Inflammatory macrophage treated with lipopolysaccharide for 4 hours (primary cell): ENCODE measurements at regions not wholly inside any gene's neighbourhood (a gene's known extent, or its start where the extent isn't known, plus 50 kb on each side); places are given as distances from the start of the nearest gene placed in this dataset.

Experiments used
- DNase-seq: peaks from one replicate; pipeline ENCODE4 v3.0.0-alpha.2; 2020

DNA sequence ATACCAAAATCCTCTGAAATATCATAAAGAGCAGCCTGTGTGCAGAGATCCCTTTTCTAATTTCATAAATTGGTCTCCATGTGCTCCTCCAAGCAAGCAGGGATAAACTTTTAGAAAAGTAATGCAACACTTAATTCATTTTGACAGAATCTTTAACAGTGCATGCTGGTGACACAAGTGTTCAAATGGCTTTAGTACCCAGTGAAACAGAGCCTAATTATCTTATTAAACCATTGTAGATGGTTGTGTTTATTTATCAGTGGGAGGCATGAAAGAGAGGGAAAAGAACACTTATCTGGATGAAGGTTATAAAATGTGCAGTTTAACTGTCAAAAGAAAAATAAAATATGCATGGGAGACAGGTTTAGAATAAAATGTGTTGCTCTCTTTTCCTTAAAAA lies 945.0 kb upstream of the PCDH20 start:
- no peak for DNase-seq

DNA sequence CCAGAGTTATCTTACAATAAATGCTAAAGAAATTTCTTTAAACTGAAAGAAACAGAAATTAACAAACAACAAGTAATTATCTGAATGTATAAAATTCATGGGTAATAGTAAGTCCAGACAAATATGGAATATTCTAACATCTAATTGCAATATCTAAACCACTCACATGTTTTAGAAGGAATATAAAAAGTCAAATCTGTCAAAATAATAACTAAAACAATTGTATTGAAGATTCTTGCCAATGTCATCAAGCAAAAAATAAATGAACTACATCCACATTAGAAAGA lies 942.9 kb upstream of the PCDH20 start:
- DNase-seq, result no peak

DNA sequence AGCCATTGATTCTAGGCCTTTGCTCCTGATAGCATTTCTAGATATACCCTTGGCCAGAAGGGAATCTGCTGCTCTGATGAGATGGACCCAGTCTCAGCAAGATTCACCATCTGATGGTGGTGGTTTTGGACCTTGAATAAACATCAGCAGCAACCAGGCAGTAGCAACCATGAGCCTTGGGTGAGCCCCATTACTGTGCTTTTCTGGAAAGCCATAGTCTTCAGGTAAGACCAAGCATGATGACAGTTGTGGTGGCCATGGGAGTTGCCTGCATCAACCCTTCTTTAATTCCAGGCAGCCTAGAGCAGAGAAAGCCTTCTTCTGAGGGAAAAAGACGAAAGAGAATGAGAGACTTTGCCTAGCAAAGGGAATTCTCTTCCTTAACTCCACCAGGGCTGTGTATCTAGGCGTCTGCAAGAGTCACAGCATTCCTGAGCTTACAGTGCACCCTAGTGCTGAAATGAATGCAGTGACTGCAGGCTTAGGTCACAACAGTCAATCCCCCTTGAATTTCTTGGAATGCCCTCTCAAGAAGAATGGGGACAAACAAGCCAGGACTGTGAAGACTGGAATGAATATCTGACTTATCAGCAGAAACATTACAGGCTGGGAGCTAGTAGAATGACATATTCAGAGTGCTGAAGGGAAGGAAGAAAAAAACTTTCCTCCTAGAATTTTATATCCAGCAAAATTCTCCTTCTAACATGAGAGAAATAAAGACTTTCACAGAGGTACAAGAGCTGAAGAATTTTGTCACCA lies 942.4 kb upstream of the PCDH20 start:
- DNase-seq, result no peak

DNA sequence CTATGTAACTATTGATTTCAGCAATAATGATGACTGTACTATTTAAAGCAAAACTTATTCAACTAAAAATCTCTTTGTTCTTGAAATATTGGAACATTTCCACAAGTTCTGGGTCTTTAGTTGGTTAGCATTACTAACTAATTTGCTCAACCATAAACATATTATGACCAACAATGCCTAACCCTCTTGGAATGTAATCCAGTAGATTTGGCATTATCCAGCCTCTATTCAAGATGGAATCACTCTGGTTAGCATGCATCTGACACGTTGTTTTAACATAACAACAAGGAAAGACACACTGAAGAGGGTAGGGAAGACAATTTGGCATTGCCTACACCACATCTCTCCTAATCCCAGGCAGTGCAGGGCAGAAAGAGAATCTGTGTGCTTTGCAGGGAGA lies 941.3 kb upstream of the PCDH20 start:
- no peak for DNase-seq

DNA sequence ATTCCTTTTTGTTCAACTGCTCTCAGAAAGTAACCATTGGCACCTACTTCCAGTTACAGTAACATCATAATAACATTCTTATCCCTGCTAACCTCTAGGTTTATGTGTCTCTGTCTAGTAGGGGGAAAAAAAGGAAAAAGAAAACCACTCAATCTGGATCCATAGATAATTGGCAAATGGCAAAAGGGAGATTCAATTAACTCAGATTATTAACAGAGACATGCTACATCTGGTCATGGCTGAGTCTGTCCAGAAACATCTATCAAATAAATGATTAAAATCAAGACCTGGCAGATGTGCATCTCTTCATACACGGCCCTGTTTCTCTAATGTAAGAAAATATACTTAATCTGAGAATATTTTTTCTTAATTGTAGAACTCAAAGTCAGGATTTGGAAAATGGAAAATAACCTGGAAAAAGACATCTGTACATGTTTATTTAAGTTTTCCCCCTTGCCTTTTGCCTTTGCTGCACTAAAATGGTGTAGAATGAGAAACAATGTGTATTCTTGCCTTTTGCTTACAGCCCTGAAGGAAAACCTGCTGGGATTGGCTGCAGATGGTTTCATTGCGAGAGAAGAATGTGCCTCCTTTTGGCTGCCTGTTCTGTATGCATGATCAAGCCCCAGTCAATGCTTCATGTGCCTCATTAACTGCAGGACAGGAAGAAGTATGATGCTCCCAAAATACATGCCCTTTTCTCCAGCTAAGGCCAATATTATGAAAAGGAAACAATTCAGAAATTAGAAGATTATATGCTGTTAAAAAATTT lies 921.6 kb upstream of the PCDH20 start:
- DNase-seq, result no peak

DNA sequence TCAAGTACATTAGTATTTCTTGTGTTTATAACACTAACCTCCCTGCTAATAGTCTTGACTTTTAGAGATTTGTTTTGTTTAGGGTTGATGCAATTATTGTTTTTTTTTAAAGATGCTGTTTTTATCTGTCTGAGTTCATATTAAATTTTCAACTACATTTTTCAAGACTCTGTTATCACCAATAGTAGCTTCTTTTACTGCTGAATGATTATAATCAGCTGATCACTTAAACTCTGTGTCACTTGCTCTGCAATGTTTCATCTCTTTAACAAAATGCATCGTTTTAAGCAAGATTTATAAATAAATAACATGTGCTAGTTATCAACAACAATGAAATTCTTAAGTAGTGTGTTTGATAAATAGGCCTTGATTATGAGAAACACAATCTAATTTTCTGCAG lies 920.9 kb upstream of the PCDH20 start:
- DNase-seq, result no peak

DNA sequence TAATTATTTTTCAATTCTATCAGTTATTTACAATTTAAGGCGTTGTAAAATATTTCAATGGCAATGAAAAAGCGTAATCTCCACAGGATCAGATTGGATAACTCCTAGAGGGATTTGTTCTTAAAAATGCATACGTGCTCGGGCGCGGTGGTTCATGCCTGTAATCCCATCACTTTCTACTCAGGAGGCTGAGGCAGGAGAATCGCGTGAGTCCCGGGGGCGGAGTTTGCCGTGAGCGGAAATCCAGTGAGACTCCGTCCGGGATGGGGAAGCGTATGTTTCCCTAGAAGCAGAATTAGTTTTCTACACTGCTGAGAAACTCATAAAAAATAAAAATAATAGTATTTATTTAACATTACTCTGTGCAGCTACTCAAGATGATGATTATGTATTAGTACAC lies 917.8 kb upstream of the PCDH20 start:
- DNase-seq, result no peak

DNA sequence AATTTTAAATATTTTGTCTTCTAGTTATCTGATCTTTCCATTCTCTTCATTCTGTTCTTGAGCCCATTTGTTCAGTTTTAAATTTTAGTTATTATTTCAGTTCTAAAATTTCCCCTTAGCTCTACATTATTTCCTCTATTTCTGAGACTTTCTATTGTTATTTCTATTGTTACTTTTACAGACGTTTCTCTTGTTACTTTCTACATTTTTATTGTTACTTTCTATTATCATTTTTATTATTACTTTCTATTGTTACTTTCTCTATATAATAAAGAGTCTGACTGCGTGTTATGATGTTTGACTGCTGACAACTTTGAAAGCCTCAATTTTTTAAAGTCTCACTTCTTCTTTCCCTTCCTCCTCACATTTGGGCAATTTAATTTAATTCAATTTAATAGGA lies 915.7 kb upstream of the PCDH20 start:
- DNase-seq, result no peak

DNA sequence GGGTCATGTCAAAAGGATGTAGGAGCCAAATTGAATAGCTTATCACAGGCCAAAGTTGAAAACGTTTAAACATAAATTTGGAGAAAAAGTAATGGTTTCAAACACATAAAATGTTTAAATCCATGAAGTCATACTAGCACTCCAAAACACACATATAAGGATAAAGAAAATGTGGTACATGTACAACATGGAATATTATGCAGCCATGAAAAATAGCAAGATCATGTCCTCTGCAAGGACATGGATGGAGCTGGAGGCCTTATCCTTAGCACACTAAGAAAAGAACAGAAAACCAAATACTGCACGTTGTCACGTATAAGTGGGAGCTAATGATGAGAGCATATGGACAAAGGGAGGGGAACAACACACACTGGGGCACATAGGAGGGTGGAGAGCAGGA lies 911.7 kb upstream of the PCDH20 start:
- no peak for DNase-seq

DNA sequence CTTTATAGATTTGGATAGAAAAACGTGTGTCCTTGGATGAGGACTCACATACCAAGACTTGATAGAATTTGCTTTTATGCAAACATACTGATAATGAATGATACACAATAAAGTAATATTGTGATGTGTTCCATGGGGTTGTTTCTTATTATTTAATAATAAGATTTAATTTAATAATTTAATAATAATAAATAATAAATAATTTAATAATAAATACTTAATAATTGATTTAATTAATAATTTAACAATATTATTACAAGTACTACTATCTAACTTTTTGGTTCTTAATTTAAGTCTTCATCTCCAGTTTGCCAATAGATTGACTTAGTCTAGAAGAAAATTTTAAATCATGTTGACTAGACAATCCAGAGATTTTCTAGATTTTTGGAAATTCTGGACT lies 909.2 kb upstream of the PCDH20 start:
- DNase-seq, result no peak

DNA sequence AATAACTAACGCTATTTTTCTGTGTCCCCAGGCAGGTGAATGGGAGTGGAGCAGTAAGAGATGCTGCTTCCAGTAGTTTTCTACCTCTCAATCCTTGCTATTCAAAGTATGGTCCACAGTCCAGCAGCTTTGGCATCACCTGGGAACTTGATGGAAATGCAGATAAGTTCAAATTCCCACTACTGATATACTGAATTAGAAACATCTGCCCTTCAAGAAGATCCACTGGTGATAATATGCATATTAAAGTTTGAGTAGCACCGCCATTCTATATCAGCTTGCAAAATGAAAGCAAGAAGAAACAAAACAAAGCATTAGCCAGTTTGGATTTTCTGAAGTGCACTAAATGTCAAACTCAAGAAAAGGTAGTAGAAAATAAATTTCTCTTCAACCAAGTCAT lies 906.2 kb upstream of the PCDH20 start:
- DNase-seq, result no peak

DNA sequence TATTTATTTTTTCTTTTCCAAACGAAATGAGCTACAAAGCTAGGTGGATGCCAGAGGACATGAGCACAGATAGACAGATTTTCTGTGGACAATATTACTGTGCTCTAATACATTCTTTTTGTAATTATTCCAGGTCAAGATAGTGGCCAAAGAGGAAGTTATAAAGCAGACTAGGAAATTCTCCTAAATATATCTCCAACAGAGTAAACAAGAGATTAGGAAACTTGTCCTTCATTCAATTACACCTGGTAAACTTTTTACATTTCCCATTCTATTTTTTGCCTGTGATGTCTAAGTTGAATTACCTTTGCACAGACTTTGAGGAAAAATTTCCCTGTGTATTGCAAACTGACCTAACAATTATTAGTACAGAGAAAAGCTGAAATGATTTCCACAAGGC lies 905.5 kb upstream of the PCDH20 start:
- DNase-seq, result no peak

DNA sequence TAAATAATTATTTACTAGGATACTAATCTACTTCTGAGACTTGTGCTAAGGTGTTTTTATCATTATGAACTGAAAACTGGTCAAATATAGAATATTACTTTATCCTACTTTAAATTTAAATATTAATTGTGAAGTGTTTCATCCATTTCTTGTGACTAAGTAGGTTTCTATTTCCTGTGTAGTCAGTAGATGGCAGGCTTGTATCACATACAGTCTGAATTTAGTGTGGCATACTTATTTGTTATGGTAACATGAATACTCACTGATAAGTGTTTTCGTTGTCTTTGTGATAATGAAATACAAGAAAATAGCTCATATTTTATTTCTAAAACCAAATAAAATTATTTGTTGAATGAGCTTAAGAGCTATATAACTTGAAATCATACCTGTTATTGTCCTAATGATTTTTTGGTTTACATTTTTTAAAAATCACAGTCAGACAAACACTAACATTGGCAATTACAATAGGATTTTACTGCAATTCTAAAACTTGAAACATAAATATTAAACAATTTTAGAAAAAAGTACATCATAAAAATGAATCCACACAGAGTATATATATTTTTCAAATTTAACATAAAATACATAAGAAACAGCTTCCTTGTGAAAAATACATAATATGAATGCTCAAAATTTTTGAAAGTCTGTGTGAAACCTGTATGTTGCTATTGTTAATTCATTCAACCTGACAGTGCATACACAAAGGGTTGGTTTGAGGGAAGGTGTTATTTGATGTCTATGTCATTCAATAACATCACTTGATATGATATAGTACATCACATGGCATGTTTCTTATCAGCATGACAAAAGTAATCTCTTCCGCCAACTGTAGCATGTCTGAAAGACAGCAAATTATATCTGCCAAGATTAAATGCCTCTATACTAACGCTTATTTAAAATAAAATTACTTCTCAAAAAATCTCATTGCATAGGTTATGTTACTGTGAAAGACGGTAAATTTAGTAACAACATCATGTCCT lies 904.8 kb upstream of the PCDH20 start:
- peak; percentile 18 for DNase-seq

DNA sequence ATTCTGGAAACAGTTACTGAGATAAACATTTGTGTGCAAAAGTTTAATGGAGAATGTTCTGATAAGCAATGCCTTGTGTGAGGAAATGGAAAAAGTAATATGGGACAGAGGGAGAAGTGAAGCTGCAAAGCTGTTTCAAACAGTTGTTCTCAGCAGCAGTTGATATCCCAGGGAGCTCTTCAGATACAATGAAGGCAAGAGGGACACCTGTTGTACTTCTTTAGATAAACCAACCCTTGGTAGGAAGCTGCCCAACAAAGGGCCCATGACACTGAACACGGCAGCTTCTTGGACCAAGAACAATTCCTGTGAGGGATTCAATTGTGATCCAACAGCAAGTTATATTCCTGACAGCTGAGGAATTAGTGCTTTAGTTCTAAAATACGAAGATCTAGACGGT lies 894.3 kb upstream of the PCDH20 start:
- no peak for DNase-seq

DNA sequence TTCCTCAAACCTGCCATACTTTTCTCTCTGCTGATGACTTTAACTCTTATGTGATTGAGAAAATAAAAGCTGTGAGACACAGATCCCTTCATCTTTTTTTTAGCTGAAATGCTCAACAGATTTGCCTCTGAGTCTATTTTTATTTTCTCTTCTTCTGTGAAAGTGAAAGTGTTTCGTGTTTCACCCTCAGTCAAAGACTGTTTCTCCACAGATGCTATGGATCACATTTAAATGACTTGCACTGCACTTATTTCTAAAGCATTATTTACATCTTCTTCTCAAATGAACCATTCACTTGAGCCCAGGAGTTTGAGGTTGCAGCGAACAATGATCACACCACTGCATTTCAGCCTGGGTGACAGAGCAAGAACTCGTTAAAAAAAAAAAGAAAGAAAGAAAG lies 890.1 kb upstream of the PCDH20 start:
- DNase-seq, result peak; percentile 1

DNA sequence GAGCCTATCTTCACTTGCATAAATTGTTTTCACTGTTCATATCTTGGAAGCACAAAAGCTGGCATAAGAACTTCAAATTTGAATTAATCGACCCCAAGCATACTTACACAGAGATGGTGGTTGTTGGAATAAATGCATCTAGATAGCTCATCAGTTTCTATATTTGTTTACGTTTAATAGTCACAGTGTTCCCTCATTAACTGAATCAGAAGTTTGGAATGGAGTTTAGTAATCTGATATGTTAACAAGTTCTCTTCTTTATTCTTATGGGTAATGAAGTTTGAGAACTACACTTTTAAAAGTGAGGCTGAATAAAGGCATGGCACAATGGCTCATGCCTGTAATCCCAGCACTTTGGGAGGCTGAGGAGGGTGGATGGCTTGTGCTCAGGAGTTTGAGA lies 886.7 kb upstream of the PCDH20 start:
- no peak for DNase-seq

DNA sequence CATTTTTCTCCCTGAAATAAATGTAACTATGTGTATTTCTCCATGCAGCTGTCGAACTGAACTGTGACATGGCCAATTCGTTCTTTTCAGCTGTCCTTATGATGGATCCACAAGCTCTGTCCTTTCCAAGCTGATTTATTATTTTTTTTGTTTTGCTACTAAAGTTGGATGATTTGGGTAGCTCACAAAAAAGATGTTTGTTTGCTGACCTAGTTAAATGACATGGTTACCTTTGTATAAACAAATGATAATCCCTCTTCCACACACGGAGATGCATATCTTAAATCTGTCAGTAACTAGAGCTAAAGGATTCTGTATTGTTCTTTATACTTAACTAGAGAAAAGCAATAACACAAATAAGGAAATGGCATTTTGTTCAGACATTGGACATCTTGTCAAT lies 884.3 kb upstream of the PCDH20 start:
- no peak for DNase-seq

DNA sequence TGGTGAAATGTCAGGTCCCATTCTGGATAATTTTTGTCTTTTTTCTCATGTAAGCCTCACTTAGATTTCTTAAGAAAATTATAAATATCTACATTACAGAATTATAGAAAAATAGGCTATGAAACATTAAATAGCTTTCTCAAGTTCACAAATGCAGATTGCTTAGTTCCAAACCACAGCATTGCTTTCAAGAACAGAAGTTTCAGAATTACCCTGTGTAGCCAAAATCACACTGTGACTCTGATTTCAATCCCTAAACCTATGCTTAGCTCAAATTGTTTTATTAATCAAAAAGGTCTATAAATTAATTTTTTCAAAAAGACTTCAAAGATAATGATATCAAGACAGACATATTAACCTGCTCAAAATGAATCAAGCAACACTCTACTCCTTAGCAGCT lies 881.2 kb upstream of the PCDH20 start:
- no peak for DNase-seq

DNA sequence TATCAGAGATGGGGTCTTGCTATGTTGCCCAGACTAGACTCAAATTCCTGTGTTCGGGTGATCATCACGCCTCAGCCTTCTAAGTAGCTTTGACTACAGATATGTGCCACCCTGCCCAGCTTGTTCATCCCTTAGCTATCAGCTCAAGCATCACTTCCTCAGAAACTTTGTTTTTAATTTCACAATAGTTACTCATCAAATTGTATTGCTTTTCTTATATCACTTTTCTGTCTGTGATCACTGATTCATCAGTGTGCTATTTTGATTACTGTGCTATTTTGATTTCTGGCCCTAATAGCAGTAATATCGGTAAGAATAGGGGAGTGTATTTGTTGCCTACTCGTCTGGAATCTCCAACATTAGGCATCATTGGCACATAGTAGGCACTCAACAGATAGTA lies 878.6 kb upstream of the PCDH20 start:
- no peak for DNase-seq

DNA sequence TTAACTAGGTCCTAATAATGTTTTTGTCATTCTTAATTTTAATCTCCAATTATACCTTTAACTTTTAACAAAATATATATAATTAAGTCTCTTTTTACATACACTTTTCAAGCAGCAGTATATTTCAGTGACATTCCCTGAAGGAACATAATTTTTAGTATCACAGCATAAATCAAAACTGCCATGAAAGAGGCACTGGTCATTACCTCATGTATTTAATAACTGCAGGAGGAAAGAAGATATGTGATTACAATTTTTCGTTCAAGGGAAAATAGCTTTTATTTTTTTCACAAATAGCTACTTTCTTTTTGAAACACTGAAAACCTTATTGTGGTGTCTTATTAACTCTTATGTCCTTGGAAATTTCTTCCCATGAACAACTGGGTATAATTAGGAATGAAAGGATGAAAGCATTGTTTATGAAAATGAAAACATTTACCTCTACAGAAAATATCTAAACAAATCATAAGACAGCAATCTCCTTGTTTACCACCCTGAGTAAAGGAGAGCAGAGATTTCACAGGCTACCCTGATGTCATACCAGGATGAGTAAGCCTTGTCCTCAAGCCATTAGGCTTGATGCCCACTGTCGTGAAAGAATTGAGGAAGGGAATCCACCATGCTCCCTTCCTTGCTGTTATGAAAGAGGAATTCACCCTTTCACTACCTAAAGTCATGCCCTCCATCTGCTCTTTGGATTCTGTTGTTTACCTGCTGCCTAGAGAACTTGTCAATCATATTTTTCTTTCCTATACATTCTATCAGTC lies 877.2 kb upstream of the PCDH20 start:
- peak; percentile 3 for DNase-seq

DNA sequence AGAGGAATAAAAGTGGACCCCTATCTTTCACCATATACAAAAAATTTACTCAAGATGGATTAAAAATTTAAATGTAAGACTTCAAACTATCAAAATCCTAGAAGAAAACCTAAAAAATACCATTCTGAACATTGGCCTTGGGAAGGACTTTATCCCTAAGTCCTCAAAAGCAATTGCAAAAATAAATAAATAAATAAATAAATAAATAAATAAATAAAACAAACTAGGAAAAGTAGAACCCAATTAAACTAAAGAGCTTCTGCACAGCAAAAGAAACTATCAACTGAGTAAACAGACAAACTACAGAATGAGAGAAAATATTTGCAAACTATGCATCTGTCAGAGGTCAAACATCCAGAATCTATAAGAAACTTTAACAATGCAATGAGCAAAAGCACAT lies 874.9 kb upstream of the PCDH20 start:
- no peak for DNase-seq

DNA sequence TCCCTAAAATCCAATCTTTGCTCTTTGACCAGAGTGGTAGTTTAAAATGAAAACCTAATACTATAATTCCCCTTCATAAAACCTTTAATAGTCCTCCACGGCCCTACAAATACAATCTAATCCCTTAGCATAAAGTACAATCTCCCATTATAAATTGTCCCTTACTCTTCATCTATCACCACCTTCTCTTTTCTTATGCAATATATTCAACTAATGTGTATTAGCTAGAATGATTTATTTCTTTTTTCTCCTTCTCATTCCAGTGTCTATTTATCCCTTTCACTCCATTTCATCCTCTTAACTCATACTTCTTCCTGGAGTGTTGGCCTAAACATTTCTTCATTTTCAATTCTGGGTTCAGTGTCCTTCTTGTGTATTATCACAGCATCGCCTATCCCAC lies 872.1 kb upstream of the PCDH20 start:
- no peak for DNase-seq

DNA sequence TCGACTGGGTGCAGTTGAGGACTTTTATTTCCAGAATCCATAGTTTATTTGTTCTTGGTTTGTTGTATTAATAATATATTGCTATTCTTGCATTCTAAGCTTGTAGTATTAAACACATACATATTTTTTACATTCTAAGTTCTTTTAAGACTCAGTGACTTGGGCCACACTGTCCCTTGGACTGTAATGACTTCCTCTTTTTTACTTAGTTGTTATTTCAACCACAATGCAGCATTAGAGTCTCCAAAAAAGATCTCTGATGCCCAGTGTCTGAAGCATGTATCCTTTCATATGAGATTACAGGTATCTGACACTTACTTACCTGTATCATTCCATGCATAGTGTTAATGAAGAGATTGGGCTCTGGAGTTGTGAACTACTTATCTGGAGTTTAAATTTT lies 864.9 kb upstream of the PCDH20 start:
- DNase-seq, result no peak
